GM21423 (cell line): ENCODE measurements at regions not wholly inside any gene's neighbourhood (a gene's known extent, or its start where the extent isn't known, plus 50 kb on each side); places are given as distances from the start of the nearest gene placed in this dataset.

Source experiments
- ATAC-seq: cut with Tn5 transposase; IDR thresholded peaks from one replicate; pipeline ENCODE4 v1.9.1; 2021; ENCODE audit warnings: mild to moderate bottlenecking, moderate library complexity; ENCODE audit not compliant: unreplicated experiment

- ATAC-seq = no peak
Observed at GRCh38 chr4:77305766-77306165, 148.8 kb downstream of the CCNG2 start.

DNA sequence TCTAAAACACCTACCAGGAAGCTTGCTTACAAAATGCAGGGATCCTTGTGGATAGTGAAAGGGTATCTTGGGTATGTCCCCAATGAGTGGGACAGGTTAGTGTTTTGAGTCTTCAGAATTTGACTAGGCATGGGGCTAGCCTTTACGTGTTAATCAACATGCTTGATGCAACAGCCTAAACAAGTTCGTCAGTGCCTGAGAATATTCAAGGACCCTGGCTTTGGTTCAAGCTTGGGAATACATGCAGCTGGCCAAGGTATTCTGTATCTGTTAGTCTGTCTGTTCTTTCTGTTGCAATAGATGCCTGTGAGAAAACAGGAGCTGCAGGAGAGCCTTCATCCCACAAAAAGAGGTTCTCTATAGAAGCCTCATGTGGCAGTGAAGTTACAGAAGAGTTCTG lies 149.5 kb downstream of the CCNG2 start:
- ATAC-seq = no peak

- no peak for ATAC-seq
Observed at GRCh38 chr4:77308843-77309242, 151.8 kb downstream of the CCNG2 start.

DNA sequence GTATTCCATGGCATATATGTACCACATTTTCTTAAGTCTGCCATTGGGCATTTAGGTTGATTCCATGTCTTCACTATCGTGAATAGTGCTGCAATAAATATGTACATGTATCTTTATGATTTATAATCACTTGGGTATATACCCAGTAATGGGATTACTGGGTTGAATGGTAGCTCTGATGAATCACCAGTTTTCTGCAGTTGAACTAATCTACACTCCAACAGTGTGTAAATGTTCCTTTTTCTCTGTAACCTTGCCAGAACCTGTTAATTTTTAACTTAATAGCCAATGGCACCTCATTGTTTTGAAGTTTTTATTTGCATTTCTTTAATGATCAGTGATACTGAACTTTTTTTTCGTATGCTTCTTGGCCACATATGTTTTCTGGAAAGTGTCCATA lies 152.5 kb downstream of the CCNG2 start:
- ATAC-seq = no peak

GRCh38 chr4:77310931-77311330 lies 153.9 kb downstream of the CCNG2 start:
- no peak for ATAC-seq

DNA sequence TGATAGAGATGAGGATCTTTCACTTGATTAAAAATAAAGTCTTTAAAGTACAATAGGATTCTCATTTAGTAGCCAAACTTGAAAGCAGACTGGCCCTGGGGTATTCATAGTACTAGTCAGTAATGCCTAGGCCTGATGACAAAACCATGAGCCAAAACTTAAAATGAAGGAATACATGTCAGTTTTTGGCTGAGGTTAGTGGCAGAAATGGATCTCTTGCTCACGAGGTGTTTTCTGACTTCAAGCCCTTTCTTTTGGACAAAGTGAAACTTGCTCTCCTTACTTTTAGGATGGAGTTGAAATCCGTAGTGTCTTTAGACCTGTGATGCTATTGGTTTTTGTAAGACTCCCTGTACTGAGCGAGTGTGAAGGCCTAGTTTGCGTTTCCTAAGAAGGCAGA lies 157.7 kb downstream of the CCNG2 start:
- no peak for ATAC-seq

DNA sequence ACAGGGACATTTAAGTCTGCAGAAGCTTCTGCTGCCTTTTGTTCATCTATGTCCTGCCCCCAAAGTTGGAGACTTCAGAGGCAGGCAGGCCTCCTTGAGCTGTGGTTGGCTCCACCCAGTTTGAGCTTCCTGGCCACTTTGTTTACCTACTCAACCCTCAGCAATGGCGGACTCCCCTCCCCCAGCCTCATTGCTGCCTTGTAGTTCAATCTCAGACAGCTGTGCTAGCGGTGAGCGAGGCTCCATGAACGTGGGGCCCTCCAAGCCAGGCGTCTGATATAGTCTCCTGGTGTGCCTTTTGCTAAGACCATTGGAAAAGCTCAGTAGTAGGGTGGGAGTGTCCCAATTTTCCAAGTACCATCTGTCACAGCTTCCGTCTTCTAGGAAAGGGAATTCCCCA lies 170.1 kb downstream of the CCNG2 start:
- no peak for ATAC-seq

GRCh38 chr4:77332696-77333270 lies 175.8 kb downstream of the CCNG2 start:
- ATAC-seq = no peak

GRCh38 chr4:77336411-77337142 lies 179.6 kb downstream of the CCNG2 start:
- no peak for ATAC-seq

DNA sequence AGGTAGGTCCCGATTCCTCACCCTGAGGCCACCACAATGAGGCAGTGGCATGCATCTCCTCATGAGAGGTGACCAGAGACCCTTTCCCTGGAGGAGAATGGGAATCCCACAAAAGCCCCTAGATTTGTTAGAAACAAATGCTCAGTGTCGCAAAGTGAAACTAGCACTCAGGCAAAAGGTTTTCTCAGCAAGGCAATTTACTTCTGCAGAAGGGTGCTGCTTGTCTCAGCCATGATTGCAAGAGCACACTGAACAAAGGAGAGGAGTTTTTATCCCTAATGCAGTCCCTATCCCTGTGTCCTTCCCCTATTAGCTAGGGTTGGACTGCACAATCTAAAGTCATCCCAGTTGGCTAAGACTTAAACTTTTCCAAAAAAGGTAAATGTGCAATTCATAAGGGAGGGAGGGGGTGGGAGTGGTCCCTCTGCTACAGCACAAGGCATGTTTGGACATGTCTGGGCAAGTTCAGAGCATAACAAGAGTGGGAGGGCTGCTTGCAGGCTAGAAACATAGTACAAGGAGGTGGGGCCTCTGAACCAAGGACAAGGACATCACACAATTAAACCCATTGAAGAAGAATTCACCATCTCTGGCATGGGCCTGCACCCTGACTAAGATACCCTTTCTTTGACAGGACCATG lies 185.3 kb downstream of the CCNG2 start:
- ATAC-seq = no peak

DNA sequence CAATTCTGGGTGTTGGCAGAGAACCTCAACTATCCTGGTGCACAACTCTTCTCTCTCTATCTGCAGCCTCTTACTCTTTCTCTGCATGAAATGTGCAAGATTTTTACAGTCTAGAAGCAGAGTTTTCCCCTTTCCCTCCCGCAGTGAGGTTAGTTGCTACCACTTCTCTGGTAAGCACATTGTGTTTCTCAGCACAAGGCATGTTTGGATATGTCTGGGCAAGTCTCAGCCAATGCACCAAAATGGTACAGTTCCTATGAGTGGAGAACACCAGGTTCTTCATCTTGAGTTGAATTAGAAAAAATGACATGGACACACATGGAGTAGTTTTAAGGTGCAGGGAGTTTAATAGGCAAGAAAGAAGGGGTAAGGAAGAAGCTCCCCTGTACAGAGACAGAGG lies 187.0 kb downstream of the CCNG2 start:
- ATAC-seq = no peak

DNA sequence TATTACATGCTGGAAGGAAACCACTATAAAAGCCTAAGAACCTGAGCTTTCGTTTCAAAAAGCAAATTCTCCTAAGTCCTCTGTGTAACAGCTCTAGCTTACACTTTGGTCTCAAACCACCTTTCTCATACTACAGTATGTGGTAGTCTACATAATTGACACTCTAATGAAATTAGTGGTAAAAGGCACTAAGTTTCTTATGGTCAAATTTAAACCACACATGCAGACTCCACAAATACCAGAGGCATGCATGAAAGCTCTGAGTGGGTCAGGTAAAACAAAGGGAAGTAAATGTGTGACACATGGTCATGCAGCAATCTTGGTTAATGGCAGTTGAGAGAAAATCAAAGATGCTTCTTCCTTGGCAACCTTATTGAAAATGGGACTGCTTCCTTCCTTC lies 187.8 kb downstream of the CCNG2 start:
- ATAC-seq = peak; percentile 43

DNA sequence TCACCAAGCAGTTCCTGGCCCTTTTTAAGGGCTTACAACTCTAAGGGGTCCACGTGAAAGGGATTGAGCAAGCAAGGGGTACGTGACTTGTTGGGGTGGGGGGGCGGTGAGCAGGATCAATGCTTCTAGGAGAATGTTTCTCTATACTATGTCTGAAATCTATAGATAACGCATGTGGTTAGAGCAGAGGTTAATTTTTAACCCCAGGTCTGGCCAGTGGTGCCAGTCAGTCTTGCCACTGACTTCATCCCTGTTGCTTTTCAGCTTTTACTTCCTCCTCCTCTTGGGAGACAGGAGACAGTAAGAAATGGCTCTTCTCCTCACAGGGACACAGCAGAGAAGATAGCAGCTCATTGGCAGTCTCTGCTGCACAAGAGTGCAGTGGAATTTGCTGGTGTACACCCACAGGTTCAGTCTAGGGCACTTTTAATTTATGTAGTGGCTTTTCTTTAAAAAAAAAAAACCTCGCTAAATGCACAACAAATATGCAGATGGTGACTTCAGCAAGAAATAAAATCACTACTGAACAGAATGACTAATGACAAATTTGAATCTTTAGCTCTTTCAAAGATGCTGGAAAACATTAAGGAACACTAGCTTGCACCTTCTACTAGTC lies 190.5 kb downstream of the CCNG2 start:
- peak; percentile 48 for ATAC-seq

DNA sequence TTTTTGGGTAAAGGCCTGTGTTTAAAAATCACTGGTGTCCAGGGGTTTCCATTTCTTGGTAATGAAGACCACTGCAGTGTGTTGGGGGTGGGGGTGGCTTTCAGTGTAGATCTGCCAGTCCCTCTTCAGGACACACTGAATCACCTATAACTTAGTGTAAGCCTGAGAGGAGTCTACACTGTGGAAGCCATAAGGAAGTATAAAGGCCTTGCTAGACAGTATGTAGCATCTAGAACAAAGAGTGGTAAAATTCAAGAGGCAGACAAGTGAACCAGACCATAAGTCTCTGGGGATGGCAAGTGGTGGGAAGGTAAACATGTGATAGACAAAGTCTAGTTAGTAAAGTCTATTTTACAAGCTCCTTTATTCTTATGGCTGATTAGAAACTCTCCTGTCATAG lies 191.8 kb downstream of the CCNG2 start:
- no peak for ATAC-seq

DNA sequence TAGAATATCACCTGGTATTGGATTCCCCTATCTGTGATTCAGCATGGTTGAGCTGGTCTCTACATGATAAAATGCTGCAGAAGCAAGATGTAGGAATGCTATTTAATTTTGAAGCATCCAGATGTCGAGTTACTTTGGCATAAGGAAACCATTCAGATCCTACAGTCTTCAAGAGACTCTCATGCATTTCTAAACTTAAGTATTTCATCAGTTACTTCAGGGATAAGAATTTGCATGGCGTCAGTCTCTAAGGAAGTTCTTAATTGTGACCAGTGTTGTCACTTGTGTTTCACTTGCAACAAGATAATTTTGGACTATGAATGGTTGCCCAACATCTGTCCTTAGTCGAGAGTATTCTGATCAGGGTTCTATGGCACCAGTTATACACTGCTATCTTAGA lies 192.4 kb downstream of the CCNG2 start:
- no peak for ATAC-seq

DNA sequence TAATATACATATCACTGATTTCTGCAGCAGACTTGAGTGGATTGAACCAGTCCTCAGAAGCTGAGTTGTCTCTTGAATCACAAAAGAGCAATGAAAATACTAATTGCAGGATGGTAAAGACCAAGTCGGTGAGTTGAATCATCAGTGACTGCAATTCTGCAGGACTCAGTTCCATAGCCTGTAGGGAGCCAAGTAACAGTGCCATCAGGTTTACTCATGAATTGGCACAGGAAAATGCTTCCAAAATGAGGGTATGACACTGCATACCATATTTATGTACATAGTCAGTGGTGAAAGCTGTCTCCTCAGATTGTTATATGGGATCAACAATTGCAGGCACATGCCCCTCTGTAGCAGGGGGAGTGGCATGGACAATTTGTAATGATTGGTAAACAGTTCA lies 192.8 kb downstream of the CCNG2 start:
- no peak for ATAC-seq

DNA sequence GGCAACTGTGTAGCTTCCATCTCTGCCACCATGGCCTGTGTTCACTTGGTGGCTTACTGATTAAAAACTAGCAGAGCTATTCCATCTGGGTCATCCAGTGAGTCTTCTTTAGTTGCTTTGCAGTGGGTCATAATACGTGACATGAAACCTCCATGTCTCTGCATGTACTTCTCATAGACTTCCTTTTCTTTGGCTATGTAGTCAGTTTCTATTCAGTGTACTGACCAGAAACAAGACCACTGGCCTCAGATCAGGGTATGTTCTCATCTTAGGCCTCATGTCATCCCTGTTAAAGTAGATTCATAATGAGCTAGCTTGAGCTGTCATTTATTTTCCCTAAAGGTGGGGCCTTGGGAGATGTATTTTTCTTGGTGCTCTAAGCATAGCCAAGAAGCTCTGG lies 195.2 kb downstream of the CCNG2 start:
- ATAC-seq = no peak

DNA sequence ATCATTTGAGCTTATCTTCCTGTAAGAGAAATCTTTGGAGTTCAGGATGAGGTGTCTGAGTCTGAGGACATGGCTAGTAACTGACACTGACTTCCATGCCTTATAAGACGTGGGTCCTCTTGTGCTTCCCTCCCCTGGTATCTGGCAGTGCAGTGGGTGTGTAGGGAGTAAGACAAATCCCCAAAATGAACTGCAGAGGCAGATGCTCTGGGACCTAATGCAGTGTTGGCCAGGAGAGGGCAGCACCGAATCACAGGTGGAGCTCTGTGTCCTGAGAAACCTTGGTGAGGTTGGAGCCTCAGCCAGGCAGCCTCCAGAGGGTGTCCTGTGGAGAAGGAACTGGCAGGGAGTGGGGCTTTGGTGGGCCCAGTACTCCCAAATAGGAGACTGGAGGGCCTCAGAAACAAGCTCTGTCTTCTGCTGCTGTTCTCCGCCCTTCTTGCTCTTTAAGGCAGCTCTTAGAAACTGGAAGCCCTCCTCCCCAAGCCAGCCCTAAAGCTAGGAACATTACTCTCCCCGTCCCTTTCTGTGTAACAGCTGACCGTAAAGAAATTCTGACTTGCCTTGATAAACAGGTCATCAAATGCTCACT lies 196.8 kb downstream of the CCNG2 start:
- peak; percentile 47 for ATAC-seq

DNA sequence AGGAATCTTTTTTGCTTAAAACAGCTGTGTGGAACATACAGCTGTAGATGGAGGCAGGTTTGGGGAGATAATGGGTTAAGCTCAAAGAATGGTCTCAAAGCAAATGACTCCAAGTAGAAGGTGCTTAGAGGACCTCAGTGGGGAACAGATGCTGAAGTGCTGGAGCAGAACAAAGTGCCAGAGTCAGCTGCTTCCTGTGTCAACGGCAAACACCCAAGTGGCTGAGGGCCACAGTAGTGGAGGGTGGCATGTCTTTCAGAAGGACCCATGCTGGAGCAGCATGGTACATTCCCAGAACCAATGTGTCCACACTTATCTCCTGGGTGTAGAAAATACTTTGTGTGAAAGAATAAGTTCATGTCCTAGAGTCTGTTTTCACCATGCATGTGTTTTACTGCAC lies 197.5 kb downstream of the CCNG2 start:
- ATAC-seq = no peak

GRCh38 chr4:77355731-77356130 lies 198.7 kb downstream of the CCNG2 start:
- no peak for ATAC-seq

DNA sequence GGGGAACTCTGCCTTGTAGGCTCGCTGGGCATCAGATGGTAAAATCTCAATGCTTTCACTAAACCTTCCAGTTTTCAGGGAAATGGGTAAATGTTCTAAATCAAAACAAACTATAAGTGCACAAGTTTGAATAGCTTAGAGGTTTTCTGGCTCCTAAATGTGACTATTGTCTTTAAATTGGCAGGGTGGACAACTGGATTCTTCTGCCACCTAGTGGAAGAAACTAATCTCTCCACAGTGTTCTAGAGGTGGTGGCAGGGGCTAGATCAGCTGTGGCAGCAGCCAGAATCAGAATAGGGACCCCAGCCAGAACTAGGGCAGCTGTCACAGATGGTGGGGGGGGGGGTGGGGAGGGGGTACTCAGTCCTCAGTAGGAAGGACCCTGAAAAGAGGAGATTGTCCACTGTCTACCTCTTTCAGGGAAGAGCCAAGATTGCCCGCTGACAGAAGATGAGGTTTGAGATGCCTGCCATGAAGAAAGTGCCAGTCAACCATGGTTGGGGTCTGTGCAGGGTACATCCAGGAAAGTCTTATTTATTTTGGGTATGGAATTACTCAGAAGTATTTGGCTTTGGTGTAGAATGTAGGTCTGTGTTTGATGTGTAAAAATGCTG lies 201.4 kb downstream of the CCNG2 start:
- no peak for ATAC-seq
